ENCODE measurements at regions not wholly inside any gene's neighbourhood (a gene's known extent, or its start where the extent isn't known, plus 50 kb on each side); places are given as distances from the start of the nearest gene placed in this dataset.

DNA sequence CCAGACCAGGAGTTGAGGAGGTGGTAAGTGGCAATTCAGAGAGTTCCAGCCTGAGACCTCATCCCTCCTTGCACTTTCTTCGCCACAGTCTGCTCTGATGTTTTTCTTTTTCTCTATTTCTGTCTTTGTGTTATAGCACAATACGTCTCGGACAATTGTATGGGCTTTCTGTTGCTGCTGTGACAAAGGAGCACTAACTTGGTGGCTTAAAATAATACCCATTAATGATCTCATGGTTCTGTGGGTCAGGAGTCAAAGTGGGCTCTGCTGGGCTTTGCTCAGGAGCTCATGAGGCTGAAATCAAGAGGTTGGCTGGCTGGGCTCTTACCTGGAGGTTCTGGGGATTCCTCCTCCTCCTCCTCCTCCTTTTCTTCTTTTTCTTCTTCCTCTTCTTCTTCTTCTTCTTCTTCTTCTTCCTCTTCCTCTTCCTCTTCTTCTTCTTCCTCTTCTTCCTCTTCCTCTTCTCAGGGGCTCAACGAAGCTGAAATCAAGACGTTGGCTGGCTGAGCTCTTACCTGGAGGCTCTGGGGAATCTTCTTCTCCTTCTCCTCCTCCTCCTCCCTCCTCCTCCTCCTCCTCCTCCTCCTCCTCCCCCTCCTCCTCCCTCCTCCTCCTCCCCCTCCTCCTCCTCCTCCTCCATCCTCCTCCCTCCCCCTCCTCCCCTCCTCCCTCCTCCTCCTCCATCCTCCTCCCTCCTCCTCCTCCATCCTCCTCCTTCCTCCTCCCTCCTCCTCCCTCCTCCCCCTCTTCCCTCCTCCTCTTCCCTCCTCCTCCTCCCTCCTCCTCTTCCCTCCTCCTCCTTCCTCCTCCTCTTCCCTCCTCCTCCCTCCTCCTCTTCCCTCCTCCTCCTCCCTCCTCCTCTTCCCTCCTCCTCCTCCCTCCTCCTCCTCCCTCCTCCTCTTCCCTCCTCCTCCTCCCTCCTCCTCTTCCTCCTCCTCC is 104.0 kb downstream of the GATA6 start:
- H3K27ac ChIP-seq: no peak overlapping the region
- no peaks in the 10 kb centered on the region for H3K9me3 ChIP-seq
- TF ChIP-seq, protein P1, sequence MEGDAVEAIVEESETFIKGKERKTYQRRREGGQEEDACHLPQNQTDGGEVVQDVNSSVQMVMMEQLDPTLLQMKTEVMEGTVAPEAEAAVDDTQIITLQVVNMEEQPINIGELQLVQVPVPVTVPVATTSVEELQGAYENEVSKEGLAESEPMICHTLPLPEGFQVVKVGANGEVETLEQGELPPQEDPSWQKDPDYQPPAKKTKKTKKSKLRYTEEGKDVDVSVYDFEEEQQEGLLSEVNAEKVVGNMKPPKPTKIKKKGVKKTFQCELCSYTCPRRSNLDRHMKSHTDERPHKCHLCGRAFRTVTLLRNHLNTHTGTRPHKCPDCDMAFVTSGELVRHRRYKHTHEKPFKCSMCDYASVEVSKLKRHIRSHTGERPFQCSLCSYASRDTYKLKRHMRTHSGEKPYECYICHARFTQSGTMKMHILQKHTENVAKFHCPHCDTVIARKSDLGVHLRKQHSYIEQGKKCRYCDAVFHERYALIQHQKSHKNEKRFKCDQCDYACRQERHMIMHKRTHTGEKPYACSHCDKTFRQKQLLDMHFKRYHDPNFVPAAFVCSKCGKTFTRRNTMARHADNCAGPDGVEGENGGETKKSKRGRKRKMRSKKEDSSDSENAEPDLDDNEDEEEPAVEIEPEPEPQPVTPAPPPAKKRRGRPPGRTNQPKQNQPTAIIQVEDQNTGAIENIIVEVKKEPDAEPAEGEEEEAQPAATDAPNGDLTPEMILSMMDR (IDR thresholded peaks at IDR 0.05): no peak
- H3K36me3 ChIP-seq: no peaks in the 10 kb centered on the region
- H3K4me3 ChIP-seq (ENCODE audit: low read depth in 1 of 2, low read length in 1 of 2): no peak overlapping the region
- H3K27me3 ChIP-seq: no peaks in the 10 kb centered on the region
- H3K4me1 ChIP-seq (ENCODE audit: control insufficient read depth in 1 of 2, insufficient read depth in 1 of 2, low read depth in 1 of 2, low read length in 1 of 2): no peaks in the 10 kb centered on the region

DNA sequence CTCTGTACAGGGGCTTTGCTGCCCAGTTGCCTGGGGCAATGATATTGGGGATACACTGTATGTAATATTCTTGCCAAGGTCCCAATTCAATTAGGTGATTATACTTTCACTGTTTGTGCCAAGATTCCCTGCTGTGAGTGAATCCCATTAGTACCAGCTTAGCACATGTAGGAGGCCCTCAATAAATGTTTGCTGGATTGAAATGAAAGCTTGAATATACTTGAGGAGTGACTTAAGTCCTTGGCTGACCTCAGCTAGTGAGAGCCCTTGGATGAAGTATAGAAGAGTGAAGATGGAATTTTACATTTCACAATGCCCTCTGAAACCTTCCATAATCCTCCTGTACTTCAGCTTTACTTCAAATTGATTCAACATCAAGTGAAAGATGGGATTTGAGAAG is 102.9 kb downstream of the GATA6 start:
- TF ChIP-seq, protein P1 (IDR thresholded peaks at IDR 0.05): no peak
- H3K9me3 ChIP-seq: no peaks in the 10 kb centered on the region
- no peak overlapping the region for H3K27ac ChIP-seq

DNA sequence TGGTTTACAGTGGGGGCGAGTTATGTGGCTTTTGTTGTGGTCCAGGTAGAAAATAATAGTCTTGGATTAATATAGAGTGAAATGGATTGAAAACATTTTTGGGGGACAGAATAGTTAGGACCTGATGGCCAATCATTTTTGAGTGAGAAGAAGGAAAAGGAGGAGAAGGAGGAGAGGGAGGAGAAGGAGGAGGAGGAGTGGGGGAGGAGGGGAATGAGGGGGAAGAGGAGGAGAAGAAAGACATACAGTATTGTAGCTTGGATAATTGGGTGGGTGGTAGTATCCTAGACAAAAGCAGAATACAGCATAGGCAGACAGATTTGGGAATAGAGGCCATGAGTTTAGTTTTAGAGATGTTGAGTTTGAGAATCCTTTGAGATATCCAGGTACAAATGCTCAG is 101.6 kb downstream of the GATA6 start:
- Histone ChIP-seq H3K4me3 (ENCODE audit: low read depth in 1 of 2, low read length in 1 of 2) (no peak overlapping the region), H3K4me1 (ENCODE audit: control insufficient read depth in 1 of 2, insufficient read depth in 1 of 2, low read depth in 1 of 2, low read length in 1 of 2) (no peaks in the 10 kb centered on the region), H3K36me3 (no peaks in the 10 kb centered on the region), H3K9me3 (no peaks in the 10 kb centered on the region), H3K27ac (no peak overlapping the region), H3K27me3 (no peaks in the 10 kb centered on the region)
- TF ChIP-seq, protein P1 (IDR thresholded peaks at IDR 0.05): no peak

More for the DNA sequence above, 102.9 kb downstream of the GATA6 start:
- no peaks in the 10 kb centered on the region for H3K27me3 ChIP-seq
- H3K36me3 ChIP-seq: no peaks in the 10 kb centered on the region
- H3K4me1 ChIP-seq (ENCODE audit: control insufficient read depth in 1 of 2, insufficient read depth in 1 of 2, low read depth in 1 of 2, low read length in 1 of 2): no peaks in the 10 kb centered on the region
- H3K4me3 ChIP-seq (ENCODE audit: low read depth in 1 of 2, low read length in 1 of 2): no peak overlapping the region

DNA sequence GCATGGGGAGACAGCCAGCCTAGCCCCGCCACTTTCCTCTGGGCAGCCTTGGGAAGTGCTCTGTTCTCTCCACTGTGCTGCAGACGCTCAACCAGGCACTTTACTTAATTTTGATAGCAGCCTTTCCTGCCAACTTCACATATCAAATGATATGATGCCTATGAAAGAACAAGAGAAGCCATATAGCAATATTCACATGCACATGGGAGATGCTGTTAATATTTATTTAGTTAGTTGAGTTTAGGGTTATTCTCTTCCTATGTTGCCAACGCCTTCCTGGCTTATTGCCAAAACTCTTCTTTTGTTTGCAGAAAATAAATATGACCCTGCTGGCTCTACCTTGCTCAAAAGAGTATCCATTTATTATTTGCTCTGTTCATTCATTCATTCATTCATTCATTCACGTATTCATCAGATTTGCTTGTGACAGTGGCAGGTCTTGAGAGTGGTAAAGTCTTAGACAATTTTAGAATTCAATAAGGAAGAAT is 99.3 kb downstream of the GATA6 start:
- Histone ChIP-seq H3K4me3 (ENCODE audit: low read depth in 1 of 2, low read length in 1 of 2) (no peak overlapping the region), H3K36me3 (no peaks in the 10 kb centered on the region), H3K27ac (no peak overlapping the region), H3K27me3 (no peaks in the 10 kb centered on the region), H3K4me1 (ENCODE audit: control insufficient read depth in 1 of 2, insufficient read depth in 1 of 2, low read depth in 1 of 2, low read length in 1 of 2) (no peaks in the 10 kb centered on the region), H3K9me3 (no peaks in the 10 kb centered on the region)
- TF ChIP-seq, protein P1 (IDR thresholded peaks at IDR 0.05): no peak

DNA sequence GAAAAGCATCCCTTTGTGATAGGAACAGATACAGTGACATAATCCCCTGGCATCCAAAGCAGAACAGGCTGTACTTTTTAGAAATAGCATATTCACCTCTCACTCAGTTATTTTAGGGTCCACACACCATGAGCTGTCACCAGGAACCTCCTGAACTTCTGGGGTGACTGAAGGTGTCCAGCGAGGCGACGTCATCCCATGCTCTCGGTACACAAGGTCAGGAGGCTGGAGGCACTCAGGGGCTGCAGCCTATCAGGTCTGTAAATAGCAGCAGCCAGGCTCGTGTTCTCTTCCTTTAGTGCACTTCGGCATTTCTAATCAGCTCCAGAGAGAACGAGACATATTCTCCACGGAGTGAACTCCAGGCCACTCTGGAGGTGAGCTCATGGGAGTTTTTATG is 98.3 kb downstream of the GATA6 start:
- Histone ChIP-seq H3K27me3 (no peaks in the 10 kb centered on the region), H3K27ac (no peak overlapping the region), H3K4me3 (ENCODE audit: low read depth in 1 of 2, low read length in 1 of 2) (no peak overlapping the region), H3K36me3 (no peaks in the 10 kb centered on the region), H3K9me3 (no peaks in the 10 kb centered on the region), H3K4me1 (ENCODE audit: control insufficient read depth in 1 of 2, insufficient read depth in 1 of 2, low read depth in 1 of 2, low read length in 1 of 2) (no peaks in the 10 kb centered on the region)
- TF ChIP-seq, protein P1 (IDR thresholded peaks at IDR 0.05): no peak
